ENCODE measurements at regions not wholly inside any gene's neighbourhood (a gene's known extent, or its start where the extent isn't known, plus 50 kb on each side); places are given as distances from the start of the nearest gene placed in this dataset.
A peak's percentile ranks its signal among the peaks of the same experiment; 100 is the strongest.
"Not testable (repeated sequence)": the region's sequence is repeated elsewhere in the genome, so short reads cannot be mapped to it uniquely, and the experiment has no call there.

GRCh38 chrX:150212672-150213480 lies 150.2 kb upstream of the MAMLD1 start:
- no peak for DNase-seq (ENCODE audit: low spot score)

GRCh38 chrX:150213481-150214030 lies 149.6 kb upstream of the MAMLD1 start:
- no peak for DNase-seq (ENCODE audit: low spot score)

DNA sequence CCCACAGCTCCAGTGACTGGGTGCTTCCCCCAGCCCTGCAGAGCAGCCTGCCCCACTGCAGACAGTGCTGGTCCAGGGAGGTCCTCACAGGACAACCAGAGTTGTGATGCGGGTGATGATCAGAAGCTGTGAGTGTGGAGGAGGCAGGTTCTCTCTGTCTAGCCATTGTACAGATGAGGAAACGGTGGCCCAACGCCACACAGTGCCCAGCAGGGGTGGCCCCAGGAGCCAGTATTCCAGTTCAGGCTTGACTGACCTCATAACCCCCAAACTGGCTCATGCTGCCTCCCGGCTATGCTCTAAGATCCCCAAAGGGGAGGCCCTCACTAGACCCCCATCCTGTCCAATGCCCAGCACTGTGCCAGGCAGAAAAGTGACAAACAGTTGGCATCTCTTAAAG lies 147.1 kb upstream of the MAMLD1 start:
- DNase-seq (ENCODE audit: low spot score) = not testable (repeated sequence)

- DNase-seq (ENCODE audit: low spot score) = no peak
Observed at GRCh38 chrX:150216716-150217115, 146.4 kb upstream of the MAMLD1 start.

GRCh38 chrX:150217609-150218008 lies 145.5 kb upstream of the MAMLD1 start:
- DNase-seq (ENCODE audit: low spot score) = no peak

GRCh38 chrX:150219374-150220185 lies 143.5 kb upstream of the MAMLD1 start:
- DNase-seq (ENCODE audit: low spot score) = peak; percentile 7

GRCh38 chrX:150223176-150224015 lies 139.7 kb upstream of the MAMLD1 start:
- no peak for DNase-seq (ENCODE audit: low spot score)

- DNase-seq (ENCODE audit: low spot score) = no peak
Observed at GRCh38 chrX:150224676-150225075, 138.4 kb upstream of the MAMLD1 start.

- no peak for DNase-seq (ENCODE audit: low spot score)
Observed at GRCh38 chrX:150225266-150225665, 137.9 kb upstream of the MAMLD1 start.

- no peak for DNase-seq (ENCODE audit: low spot score)
Observed at GRCh38 chrX:150225756-150226155, 137.4 kb upstream of the MAMLD1 start.

DNA sequence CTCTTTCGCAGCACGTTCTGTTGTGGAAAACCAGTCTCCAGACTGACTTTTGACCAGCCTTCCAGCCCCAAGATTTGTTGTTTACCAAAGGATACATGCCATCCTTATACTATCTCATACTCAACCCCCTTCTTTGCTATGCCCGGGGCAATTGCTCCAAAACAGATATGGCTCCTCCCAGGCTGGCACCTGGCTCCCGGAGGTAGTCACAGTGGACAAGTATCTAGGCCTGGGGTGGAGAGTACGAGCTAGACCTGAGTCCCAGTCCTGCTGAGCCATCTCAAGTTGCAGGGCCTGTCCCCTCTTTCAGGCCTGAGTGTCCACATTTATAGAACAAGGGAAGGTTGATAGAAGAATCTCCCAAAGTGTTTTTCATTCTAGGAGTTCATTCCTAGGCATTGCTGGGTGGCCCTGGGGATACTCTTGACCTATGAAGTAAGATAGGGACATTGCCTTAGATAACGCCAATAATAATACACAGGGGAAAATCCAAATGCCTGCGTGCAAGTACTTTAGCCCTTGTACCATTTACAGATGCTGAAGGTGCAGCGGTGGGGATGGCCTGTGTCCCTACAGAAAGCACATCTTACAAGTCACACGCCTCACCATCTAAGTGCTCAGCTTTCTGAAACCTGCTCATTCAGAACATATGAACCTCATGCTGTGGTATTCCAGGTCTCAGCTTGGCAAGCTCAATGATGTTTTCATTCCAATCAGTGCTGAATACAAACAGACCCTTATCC lies 136.7 kb upstream of the MAMLD1 start:
- no peak for DNase-seq (ENCODE audit: low spot score)

- no peak for DNase-seq (ENCODE audit: low spot score)
Observed at GRCh38 chrX:150227321-150227860, 135.7 kb upstream of the MAMLD1 start.

DNA sequence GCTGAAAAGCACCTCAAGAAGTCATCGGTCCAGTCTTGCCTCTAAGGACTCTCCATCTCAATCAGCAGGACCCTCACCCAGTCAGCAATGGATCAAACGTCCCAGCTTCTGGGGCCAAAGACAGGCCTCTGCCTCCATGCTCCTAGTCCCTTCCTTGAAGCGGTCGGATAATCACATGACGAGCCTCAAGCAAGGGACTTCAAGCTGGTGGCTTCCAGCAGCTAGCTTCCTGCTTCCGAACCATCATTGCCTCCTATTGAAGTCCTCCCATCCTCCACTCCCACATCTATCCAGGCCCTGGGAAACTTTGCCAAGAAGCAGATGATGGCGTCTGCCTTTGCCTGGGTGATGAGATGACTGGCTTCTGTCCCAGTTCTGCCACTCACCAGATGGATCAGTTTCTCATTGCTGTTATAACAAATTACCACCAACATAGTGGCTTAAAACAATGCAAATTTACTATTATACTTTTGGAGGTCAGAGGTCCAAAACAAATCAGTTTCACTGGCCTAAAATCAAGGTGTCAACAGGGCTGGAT lies 135.2 kb upstream of the MAMLD1 start:
- no peak for DNase-seq (ENCODE audit: low spot score)

- DNase-seq (ENCODE audit: low spot score) = no peak
Observed at GRCh38 chrX:150228431-150228830, 134.7 kb upstream of the MAMLD1 start.

DNA sequence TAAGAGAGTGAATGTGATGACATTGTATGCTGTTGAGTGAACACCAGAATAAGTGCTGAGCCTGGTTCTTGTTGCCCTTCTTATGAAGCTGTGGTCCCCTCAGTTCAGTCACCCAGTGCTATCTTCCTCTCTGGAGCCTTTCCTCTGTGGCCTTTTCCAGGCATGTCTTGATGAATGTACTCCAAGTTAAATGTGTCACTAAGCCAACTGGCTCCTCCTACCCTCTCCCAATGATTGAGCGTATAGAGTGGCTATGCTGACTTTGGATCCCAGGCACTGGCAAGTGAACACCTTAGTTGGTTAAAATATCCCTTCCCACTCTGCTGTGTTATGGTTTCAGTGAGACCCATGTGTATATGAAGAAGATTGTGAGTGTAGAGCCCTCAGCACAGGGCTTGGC lies 134.1 kb upstream of the MAMLD1 start:
- no peak for DNase-seq (ENCODE audit: low spot score)

DNA sequence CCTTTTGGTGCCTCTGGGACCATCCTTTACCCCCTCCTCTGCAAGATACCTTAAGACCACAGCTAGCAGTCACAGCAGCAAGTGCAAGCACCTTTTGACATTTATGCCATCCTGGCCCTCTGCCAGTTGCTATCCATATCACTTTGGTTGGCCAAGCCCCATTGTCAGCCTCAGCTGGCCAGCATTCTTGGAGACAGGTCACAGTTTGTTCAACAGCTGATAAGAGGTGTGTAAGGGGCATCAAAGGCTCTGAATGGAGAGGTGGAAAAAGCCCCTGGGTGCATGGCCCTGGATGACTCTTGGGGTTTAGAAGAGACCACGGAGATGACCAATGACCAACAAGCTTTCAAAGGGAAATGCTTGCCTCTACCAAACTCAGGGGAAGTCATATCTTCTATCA lies 133.6 kb upstream of the MAMLD1 start:
- DNase-seq (ENCODE audit: low spot score) = no peak

GRCh38 chrX:150230952-150231351 lies 132.2 kb upstream of the MAMLD1 start:
- DNase-seq (ENCODE audit: low spot score) = not testable (repeated sequence)

GRCh38 chrX:150231368-150231767 lies 131.7 kb upstream of the MAMLD1 start:
- not testable (repeated sequence) for DNase-seq (ENCODE audit: low spot score)

GRCh38 chrX:150232222-150232621 lies 130.9 kb upstream of the MAMLD1 start:
- DNase-seq (ENCODE audit: low spot score) = not testable (repeated sequence)

DNA sequence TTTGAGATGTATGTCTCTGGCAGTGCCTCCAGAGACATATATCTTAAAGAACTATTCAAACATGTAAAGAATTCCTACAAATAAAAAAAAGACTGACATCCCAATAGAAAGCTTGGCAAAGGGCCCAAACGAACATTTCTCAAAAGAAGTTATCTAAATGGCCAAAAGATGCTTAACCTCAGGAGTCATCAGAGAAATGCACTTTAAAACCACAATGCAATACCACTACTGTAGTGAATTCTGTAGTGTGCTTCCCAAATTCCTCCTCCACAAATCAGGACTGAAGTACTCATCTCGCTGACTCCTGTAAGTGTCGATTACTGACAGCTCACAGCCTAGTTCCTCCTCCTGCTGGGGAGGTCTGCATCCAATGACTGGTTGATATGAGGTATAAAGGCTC lies 129.0 kb upstream of the MAMLD1 start:
- DNase-seq (ENCODE audit: low spot score) = no peak

GRCh38 chrX:150236327-150236726 lies 126.8 kb upstream of the MAMLD1 start:
- no peak for DNase-seq (ENCODE audit: low spot score)

All from activated CD4-positive, alpha-beta T cell treated with anti-CD3 and anti-CD28 coated beads, Interleukin-2, Interleukin-4, amounts not matched to agents 100 ng/mL and 50 ng/mL, durations not matched to agents 16 hours and 8 hours (primary cell).